ENCODE measurements at regions not wholly inside any gene's neighbourhood (a gene's known extent, or its start where the extent isn't known, plus 50 kb on each side); places are given as distances from the start of the nearest gene placed in this dataset.

GRCh38 chr9:80059979-80060378, 488.2 kb downstream of the TLE4 start (continued):
- TF ChIP-seq NR4A1 (CRISPR knock-in tag; IDR thresholded peaks at IDR 0.05), result no peak
- no peak for TF ChIP-seq NR4A1 (tag; IDR thresholded peaks at IDR 0.05)
- no peak for TF ChIP-seq ETV5 (CRISPR knock-in tag; IDR thresholded peaks at IDR 0.05; ENCODE audit: low read depth)
- TF ChIP-seq ZNF561 (CRISPR knock-in tag; conservative IDR thresholded peaks at IDR 0.05), result no peak
- TF ChIP-seq SREBF2 (CRISPR knock-in tag; IDR thresholded peaks at IDR 0.05), result no peak
- no peak for TF ChIP-seq ZNF124 (CRISPR knock-in tag; IDR thresholded peaks at IDR 0.05)
- no peak for TF ChIP-seq STAT5B (CRISPR knock-in tag; IDR thresholded peaks at IDR 0.05)
- TF ChIP-seq CEBPZ (IDR thresholded peaks at IDR 0.05; ENCODE audit: borderline replicate concordance, low read depth, low read length), result no peak
- no peak for TF ChIP-seq ZNF263 (CRISPR knock-in tag; IDR thresholded peaks at IDR 0.05; ENCODE audit: borderline replicate concordance)
- TF ChIP-seq GTF2A2 (tag; IDR thresholded peaks at IDR 0.05), result no peak
- TF ChIP-seq ADNP (tag; IDR thresholded peaks at IDR 0.05), result no peak
